Gastroesophageal sphincter (tissue), 4 donors: ENCODE measurements at regions not wholly inside any gene's neighbourhood (a gene's known extent, or its start where the extent isn't known, plus 50 kb on each side); places are given as distances from the start of the nearest gene placed in this dataset.
A peak's percentile ranks its signal among the peaks of the same experiment; 100 is the strongest.

ENCODE experiments used
- ATAC-seq: fragments of 150-250 bp; one replicate; pipeline ENCODE4 v1.9.1; 2016; ENCODE audit warnings: mild to moderate bottlenecking, moderate library complexity
- H3K27ac ChIP-seq, 4 donors: fragments of 200-600 bp; sonication (generic) in 3 of 4; 1 replicate in 3 of 4; 2 replicates in 1 of 4; pipeline ENCODE4 v1.5.1; 2016 to 2019
- H3K27me3 ChIP-seq: fragments of 200-600 bp; sonication (generic); one replicate; pipeline ENCODE4 v1.5.1; 2019
- H3K36me3 ChIP-seq, 2 donors: fragments of 200-600 bp; sonication (generic); one replicate each; pipeline ENCODE4 v1.5.1; 2019; ENCODE audit warnings: control low read depth in 1 of 2
- H3K4me1 ChIP-seq, 3 donors: fragments of 200-600 bp; sonication (generic); 1 replicate in 2 of 3; 2 replicates in 1 of 3; pipeline ENCODE4 v1.5.1; 2016 to 2019; ENCODE audit warnings: control low read depth in 2 of 3
- H3K4me3 ChIP-seq, 2 donors: fragments of 200-600 bp; sonication (generic); one replicate each; pipeline ENCODE4 v1.5.1; 2019; ENCODE audit warnings: mild to moderate bottlenecking in 1 of 2, moderate library complexity in 1 of 2
- H3K9me3 ChIP-seq, 3 donors: fragments of 200-600 bp; sonication (generic); one replicate each; pipeline ENCODE4 v1.5.1; 2017 to 2019; ENCODE audit warnings: control low read depth in 2 of 3
- CTCF ChIP-seq, 4 experiments: fragments of 200-600 bp in 2 of 4; fragments of 450-650 bp in 2 of 4; sonication (generic) in 1 of 4; IDR thresholded peaks; one replicate each; pipeline ENCODE4 v1.5.1; 2017 to 2019; ENCODE audit warnings: antibody characterized with exemption in 4 of 4, mild to moderate bottlenecking in 2 of 4, moderate library complexity in 2 of 4
- EP300 ChIP-seq: sonication (generic); formaldehyde crosslinking; IDR thresholded peaks from one replicate; pipeline ENCODE4 v1.6.1; 2017; ENCODE audit warnings: antibody characterized with exemption, mild to moderate bottlenecking
- POLR2A ChIP-seq, 2 donors: fragments of 450-650 bp; IDR thresholded peaks; one replicate each; pipeline ENCODE4 v1.6.1; 2017; ENCODE audit warnings: antibody characterized with exemption in 2 of 2, mild to moderate bottlenecking in 2 of 2, moderate library complexity in 1 of 2
- POLR2AphosphoS5 ChIP-seq: sonication (generic); formaldehyde crosslinking; IDR thresholded peaks from one replicate; pipeline ENCODE4 v1.6.1; 2017; ENCODE audit warnings: antibody characterized with exemption
- WGBS, 2 donors: methylation state at CpG; one replicate each; pipeline ENCODE4 v1.1.5; 2018; ENCODE audit warnings: low coverage in 1 of 2; 5-methylcytosine and 5-hydroxymethylcytosine counted together

- H3K27me3 ChIP-seq, result peaks cover 14% of the 10 kb centered on the region
- no peak overlapping the region for H3K4me3 ChIP-seq
- peaks cover 0 to 14% (median 0%) of the 10 kb centered on the region in 3 donors for H3K4me1 ChIP-seq
- no peak for ATAC-seq
- WGBS, 2 donors, result 13% methylated on average over 2 of the region's 16 CpGs; no CpG with 5 or more reads in 1 of the 2 donors
- no peaks in the 10 kb centered on the region for H3K36me3 ChIP-seq
- no peaks in the 10 kb centered on the region for H3K9me3 ChIP-seq
- H3K27ac ChIP-seq, result no peak overlapping the region
- TF ChIP-seq EP300 (no peak), POLR2AphosphoS5 (no peak), POLR2A (IDR thresholded peaks at IDR 0.05) (no peak), CTCF (IDR thresholded peaks at IDR 0.05) (no peak)
Measured at GRCh38 chr22:23405366-23405851, 174.7 kb downstream of the IGLL1 start.

GRCh38 chr22:23404689-23405365 lies 175.3 kb downstream of the IGLL1 start:
- TF ChIP-seq EP300 (no peak), POLR2AphosphoS5 (no peak)
- Histone ChIP-seq H3K27me3 (peaks cover 14% of the 10 kb centered on the region), H3K36me3 (no peaks in the 10 kb centered on the region), H3K4me3 (no peak overlapping the region), H3K9me3 (no peaks in the 10 kb centered on the region), H3K4me1 (peaks cover 0 to 14% (median 0%) of the 10 kb centered on the region in 3 donors), H3K27ac (no peak overlapping the region)
- no CpG with 5 or more reads among the region's 11 CpGs for WGBS, 2 donors
- ATAC-seq, result no peak

- Histone ChIP-seq H3K27me3 (peaks cover 14% of the 10 kb centered on the region), H3K9me3 (no peaks in the 10 kb centered on the region), H3K4me3 (no peak overlapping the region), H3K36me3 (no peaks in the 10 kb centered on the region), H3K4me1 (peaks cover 0 to 14% (median 0%) of the 10 kb centered on the region in 3 donors), H3K27ac (no peak overlapping the region)
- ATAC-seq, result no peak
- TF ChIP-seq POLR2A (IDR thresholded peaks at IDR 0.05), result no peak
- TF ChIP-seq POLR2AphosphoS5, result no peak
- no peak for TF ChIP-seq CTCF (IDR thresholded peaks at IDR 0.05)
- no peak for TF ChIP-seq EP300
- 93% methylated on average over 2 of the region's 13 CpGs; no CpG with 5 or more reads in 1 of the 2 donors for WGBS, 2 donors
Measured at GRCh38 chr22:23403720-23404688, 176.1 kb downstream of the IGLL1 start.

- Histone ChIP-seq H3K9me3 (no peaks in the 10 kb centered on the region), H3K36me3 (no peaks in the 10 kb centered on the region), H3K27me3 (peaks cover 14% of the 10 kb centered on the region), H3K4me3 (peak overlapping the region in 1 of 2 donors; percentile 50), H3K27ac (peak overlapping the region in 1 of 4 donors; percentile 45), H3K4me1 (peaks cover 0 to 14% (median 0%) of the 10 kb centered on the region in 3 donors)
- TF ChIP-seq CTCF (IDR thresholded peaks at IDR 0.05), result no peak
- TF ChIP-seq POLR2A (IDR thresholded peaks at IDR 0.05), result no peak
- TF ChIP-seq EP300, result no peak
- no peak for TF ChIP-seq POLR2AphosphoS5
- WGBS, 2 donors, result 60% methylated on average over 2 of the region's 11 CpGs; no CpG with 5 or more reads in 1 of the 2 donors
- ATAC-seq, result no peak
Measured at GRCh38 chr22:23403152-23403719, 176.9 kb downstream of the IGLL1 start.
